ENCODE measurements at regions not wholly inside any gene's neighbourhood (a gene's known extent, or its start where the extent isn't known, plus 50 kb on each side); places are given as distances from the start of the nearest gene placed in this dataset.

- FAIRE-seq: no peak
These were observed 161.5 kb upstream of the PTCHD4 start for GRCh38 chr6:48272518-48272917.

GRCh38 chr6:48255094-48255493 is 144.1 kb upstream of the PTCHD4 start:
- H3K36me3 ChIP-seq (ENCODE audit: control insufficient read depth, insufficient read depth, low read length): no peaks in the 10 kb centered on the region
- FAIRE-seq (no peak), DNase-seq (ENCODE audit: low read depth) (no peak)

More at GRCh38 chr6:48272518-48272917, 161.5 kb upstream of the PTCHD4 start:
- Histone ChIP-seq H3K4me3 (ENCODE audit: low read depth, low read length) (no peak overlapping the region), H3K36me3 (ENCODE audit: control insufficient read depth, insufficient read depth, low read length) (no peaks in the 10 kb centered on the region), H3K27me3 (ENCODE audit: control insufficient read depth, insufficient read depth, low read length) (no peaks in the 10 kb centered on the region)
- DNase-seq (ENCODE audit: low read depth): no peak
- TF ChIP-seq CTCF (IDR thresholded peaks at IDR 0.05; ENCODE audit: insufficient read depth, low read length, severe bottlenecking): no peak

GRCh38 chr6:48249071-48249470 is 138.1 kb upstream of the PTCHD4 start:
- Histone ChIP-seq H3K36me3 (ENCODE audit: control insufficient read depth, insufficient read depth, low read length) (no peaks in the 10 kb centered on the region), H3K4me3 (ENCODE audit: low read depth, low read length) (no peak overlapping the region), H3K27me3 (ENCODE audit: control insufficient read depth, insufficient read depth, low read length) (no peaks in the 10 kb centered on the region)
- no peak for TF ChIP-seq CTCF (IDR thresholded peaks at IDR 0.05; ENCODE audit: insufficient read depth, low read length, severe bottlenecking)
- FAIRE-seq (no peak), DNase-seq (ENCODE audit: low read depth) (peak; percentile 47)

More at GRCh38 chr6:48255094-48255493, 144.1 kb upstream of the PTCHD4 start:
- Histone ChIP-seq H3K27me3 (ENCODE audit: control insufficient read depth, insufficient read depth, low read length) (no peaks in the 10 kb centered on the region), H3K4me3 (ENCODE audit: low read depth, low read length) (no peak overlapping the region)
- TF ChIP-seq CTCF (IDR thresholded peaks at IDR 0.05; ENCODE audit: insufficient read depth, low read length, severe bottlenecking): no peak

- Histone ChIP-seq H3K36me3 (ENCODE audit: control insufficient read depth, insufficient read depth, low read length) (no peaks in the 10 kb centered on the region), H3K4me3 (ENCODE audit: low read depth, low read length) (no peak overlapping the region), H3K27me3 (ENCODE audit: control insufficient read depth, insufficient read depth, low read length) (no peaks in the 10 kb centered on the region)
- DNase-seq (ENCODE audit: low read depth): no peak
- no peak for FAIRE-seq
- TF ChIP-seq CTCF (IDR thresholded peaks at IDR 0.05; ENCODE audit: insufficient read depth, low read length, severe bottlenecking): no peak
These were observed 132.1 kb upstream of the PTCHD4 start for GRCh38 chr6:48243071-48243470.

GRCh38 chr6:48240287-48240686 is 129.3 kb upstream of the PTCHD4 start:
- DNase-seq (ENCODE audit: low read depth) (no peak), FAIRE-seq (no peak)
- TF ChIP-seq CTCF (IDR thresholded peaks at IDR 0.05; ENCODE audit: insufficient read depth, low read length, severe bottlenecking): no peak
- Histone ChIP-seq H3K36me3 (ENCODE audit: control insufficient read depth, insufficient read depth, low read length) (no peaks in the 10 kb centered on the region), H3K4me3 (ENCODE audit: low read depth, low read length) (no peak overlapping the region), H3K27me3 (ENCODE audit: control insufficient read depth, insufficient read depth, low read length) (no peaks in the 10 kb centered on the region)

- no peak for FAIRE-seq
These were observed 125.4 kb upstream of the PTCHD4 start for GRCh38 chr6:48236375-48236774.

More at GRCh38 chr6:48236375-48236774, 125.4 kb upstream of the PTCHD4 start:
- H3K27me3 ChIP-seq (ENCODE audit: control insufficient read depth, insufficient read depth, low read length): no peaks in the 10 kb centered on the region
- no peak overlapping the region for H3K4me3 ChIP-seq (ENCODE audit: low read depth, low read length)
- DNase-seq (ENCODE audit: low read depth): no peak
- H3K36me3 ChIP-seq (ENCODE audit: control insufficient read depth, insufficient read depth, low read length): no peaks in the 10 kb centered on the region
- no peak for TF ChIP-seq CTCF (IDR thresholded peaks at IDR 0.05; ENCODE audit: insufficient read depth, low read length, severe bottlenecking)
